Lung (tissue), 11 donors: ENCODE measurements at regions not wholly inside any gene's neighbourhood (a gene's known extent, or its start where the extent isn't known, plus 50 kb on each side); places are given as distances from the start of the nearest gene placed in this dataset.

ENCODE experiments used
- ATAC-seq: fragments of 200-7000 bp; cut with Tn5 transposase; one replicate; pipeline ENCODE4 v1.9.1; 2020; ENCODE audit warnings: moderate number of reproducible peaks; ENCODE audit not compliant: insufficient read depth, low FRiP score
- DNase-seq, 3 donors: peaks; one replicate each; pipeline ENCODE4 v3.0.0-alpha.2; 2013 to 2017
- H3K27ac ChIP-seq, 2 donors: one replicate each; pipeline ENCODE4 v1.5.1; 2013; ENCODE audit warnings: mild to moderate bottlenecking in 2 of 2, moderate library complexity in 2 of 2, control low read depth in 1 of 2, inconsistent platforms in 1 of 2, low read depth in 1 of 2, low read length in 1 of 2
- H3K27me3 ChIP-seq, 3 donors: one replicate each; pipeline ENCODE4 v1.5.1; 2013; ENCODE audit warnings: low read length in 2 of 3; ENCODE audit not compliant: control insufficient read depth in 3 of 3, insufficient read depth in 3 of 3
- H3K36me3 ChIP-seq, 4 donors: one replicate each; pipeline ENCODE4 v1.5.1; 2013; ENCODE audit warnings: low read length in 4 of 4, mild to moderate bottlenecking in 1 of 4, moderate library complexity in 1 of 4; ENCODE audit not compliant: control insufficient read depth in 4 of 4, insufficient read depth in 4 of 4
- H3K4me1 ChIP-seq, 5 donors: one replicate each; pipeline ENCODE4 v1.5.1; 2013; ENCODE audit warnings: low read length in 5 of 5, mild to moderate bottlenecking in 2 of 5, moderate library complexity in 1 of 5; ENCODE audit not compliant: control insufficient read depth in 5 of 5, insufficient read depth in 5 of 5
- H3K4me3 ChIP-seq: one replicate; pipeline ENCODE4 v1.5.1; 2013; ENCODE audit warnings: mild to moderate bottlenecking, control low read depth, moderate library complexity
- H3K9ac ChIP-seq, 2 donors: one replicate each; pipeline ENCODE4 v1.5.1; 2013; ENCODE audit warnings: low read length in 2 of 2, control low read depth in 1 of 2; ENCODE audit not compliant: insufficient read depth in 1 of 2
- H3K9me3 ChIP-seq, 4 donors: one replicate each; pipeline ENCODE4 v1.5.1; 2013; ENCODE audit warnings: low read length in 3 of 4, mild to moderate bottlenecking in 1 of 4, moderate library complexity in 1 of 4; ENCODE audit not compliant: control insufficient read depth in 4 of 4, insufficient read depth in 3 of 4
- WGBS, 2 donors: extraction: QIAGEN DNeasy Blood & Tissue Kit; methylation state at CpG; one replicate each; pipeline ENCODE4 v1.1.7; 2013; 5-methylcytosine and 5-hydroxymethylcytosine counted together
- TF ChIP-seq, protein P1 (sequence below): IDR thresholded peaks from 2 replicates; pipeline ENCODE4 v1.5.1; 2012; ENCODE audit warnings: mild to moderate bottlenecking; ENCODE audit errors: control extremely low read depth, extremely low read depth
- donor health status: control.
- donor health status: control.
- donor health status: Bipolar disorder and iron deficiency.
- donor health status: healthy.
- donor health status: DM: yes; HTN: yes; CAD: no.

DNA sequence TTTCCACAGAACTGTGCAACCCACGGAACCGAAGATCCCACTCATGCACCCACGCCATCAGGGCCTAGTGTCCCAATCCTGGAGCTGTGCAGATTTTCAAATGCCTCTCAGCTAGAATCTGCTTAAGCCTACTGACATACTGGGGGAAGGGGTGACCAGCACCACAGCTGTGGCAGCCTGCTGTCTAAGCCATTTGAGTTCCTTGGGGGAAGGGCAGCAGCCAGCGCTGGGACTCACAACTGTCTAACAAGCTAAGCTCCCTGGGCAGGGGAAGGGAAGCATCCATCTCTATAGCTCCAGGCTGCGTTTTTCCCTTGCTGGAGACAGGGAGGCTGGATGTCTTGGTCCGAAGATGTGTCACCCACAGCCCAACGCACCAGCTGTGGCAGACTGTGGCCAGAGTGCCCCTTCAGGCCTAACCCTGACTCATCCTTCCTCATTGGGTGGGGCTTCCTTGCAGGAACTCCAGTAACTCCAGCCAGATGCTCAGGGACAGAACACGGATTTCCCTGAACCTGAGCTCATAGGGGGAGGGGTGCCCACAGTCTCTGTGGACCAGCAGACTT, 194.8 kb downstream of the CHRDL1 start:
- DNase-seq (no peak), ATAC-seq (no peak)
- no peaks in the 10 kb centered on the region for H3K4me1 ChIP-seq
- no peaks in the 10 kb centered on the region for H3K36me3 ChIP-seq
- TF ChIP-seq, protein P1, sequence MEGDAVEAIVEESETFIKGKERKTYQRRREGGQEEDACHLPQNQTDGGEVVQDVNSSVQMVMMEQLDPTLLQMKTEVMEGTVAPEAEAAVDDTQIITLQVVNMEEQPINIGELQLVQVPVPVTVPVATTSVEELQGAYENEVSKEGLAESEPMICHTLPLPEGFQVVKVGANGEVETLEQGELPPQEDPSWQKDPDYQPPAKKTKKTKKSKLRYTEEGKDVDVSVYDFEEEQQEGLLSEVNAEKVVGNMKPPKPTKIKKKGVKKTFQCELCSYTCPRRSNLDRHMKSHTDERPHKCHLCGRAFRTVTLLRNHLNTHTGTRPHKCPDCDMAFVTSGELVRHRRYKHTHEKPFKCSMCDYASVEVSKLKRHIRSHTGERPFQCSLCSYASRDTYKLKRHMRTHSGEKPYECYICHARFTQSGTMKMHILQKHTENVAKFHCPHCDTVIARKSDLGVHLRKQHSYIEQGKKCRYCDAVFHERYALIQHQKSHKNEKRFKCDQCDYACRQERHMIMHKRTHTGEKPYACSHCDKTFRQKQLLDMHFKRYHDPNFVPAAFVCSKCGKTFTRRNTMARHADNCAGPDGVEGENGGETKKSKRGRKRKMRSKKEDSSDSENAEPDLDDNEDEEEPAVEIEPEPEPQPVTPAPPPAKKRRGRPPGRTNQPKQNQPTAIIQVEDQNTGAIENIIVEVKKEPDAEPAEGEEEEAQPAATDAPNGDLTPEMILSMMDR = no peak
- no peak overlapping the region for H3K4me3 ChIP-seq
- no peak overlapping the region for H3K9ac ChIP-seq
- H3K27me3 ChIP-seq = peaks cover 0 to 12% (median 2%) of the 10 kb centered on the region in 3 donors
- H3K9me3 ChIP-seq = peaks cover 0 to 10% (median 0%) of the 10 kb centered on the region in 4 donors
- no peak overlapping the region for H3K27ac ChIP-seq
- 71 to 85% methylated on average over 7 to 8 of the region's 8 CpGs for WGBS, 2 donors

DNA sequence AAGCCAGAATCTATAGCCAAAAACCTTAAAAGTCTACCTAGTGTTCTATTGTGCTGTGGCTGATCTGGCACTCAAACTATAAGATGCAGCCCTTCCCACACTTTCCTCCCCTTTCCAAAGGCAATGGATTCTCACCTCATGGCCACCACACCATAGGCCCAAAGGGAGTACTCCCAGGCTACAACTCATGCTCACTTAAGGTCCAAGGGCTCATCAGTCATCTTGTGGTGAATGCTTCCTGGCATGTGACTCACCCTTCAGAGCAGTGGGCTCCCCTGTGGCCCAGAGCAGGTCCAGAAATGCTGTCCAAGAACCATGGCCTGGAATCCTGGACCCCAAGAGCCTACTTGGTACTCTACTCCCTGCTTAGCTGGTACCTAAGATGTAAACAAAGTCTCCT, 181.0 kb downstream of the CHRDL1 start:
- H3K27me3 ChIP-seq = peaks cover 0 to 2% (median 0%) of the 10 kb centered on the region in 3 donors
- TF ChIP-seq, protein P1 = no peak
- peaks cover 0 to 7% (median 0%) of the 10 kb centered on the region in 4 donors for H3K9me3 ChIP-seq
- DNase-seq (no peak), ATAC-seq (no peak)
- H3K36me3 ChIP-seq = no peaks in the 10 kb centered on the region
- H3K27ac ChIP-seq = no peak overlapping the region
- no peak overlapping the region for H3K9ac ChIP-seq
- H3K4me3 ChIP-seq = no peak overlapping the region
- no peaks in the 10 kb centered on the region for H3K4me1 ChIP-seq
